Motor neuron (in vitro differentiated cells): ENCODE measurements at regions not wholly inside any gene's neighbourhood (a gene's known extent, or its start where the extent isn't known, plus 50 kb on each side); places are given as distances from the start of the nearest gene placed in this dataset.
"Not testable (repeated sequence)": the region's sequence is repeated elsewhere in the genome, so short reads cannot be mapped to it uniquely, and the experiment has no call there.

ENCODE experiments used
- ATAC-seq, 8 experiments: fragments of 200-7000 bp; cut with Tn5 transposase; replicated peaks in 6 of 8; 2 replicates each; pipeline ENCODE4 v1.8.0; 2021; ENCODE audit warnings: mild to moderate bottlenecking in 8 of 8, moderate library complexity in 8 of 8
- H3K27ac ChIP-seq, 2 donors: fragments of 250-450 bp; sonication (Bioruptor Pico); 2 replicates each; pipeline ENCODE4 v1.9.0; 2021; ENCODE audit warnings: antibody characterized with exemption in 2 of 2, mild to moderate bottlenecking in 2 of 2, moderate library complexity in 1 of 2
- H3K4me1 ChIP-seq, 2 donors: fragments of 250-450 bp; sonication (Bioruptor Pico); replicated peaks in 1 of 2; 2 replicates each; pipeline ENCODE4 v1.6.1; 2021; ENCODE audit warnings: antibody characterized with exemption in 2 of 2, mild to moderate bottlenecking in 2 of 2, moderate library complexity in 1 of 2
- H3K4me3 ChIP-seq, 5 donors: fragments of 250-450 bp; sonication (Bioruptor Pico); 2 replicates each; pipeline ENCODE4 v1.9.0; 2021; ENCODE audit warnings: antibody characterized with exemption in 5 of 5, mild to moderate bottlenecking in 5 of 5, moderate library complexity in 4 of 5
- WGBS, 10 experiments: fragments of 450-650 bp; shearing (Covaris generic); methylation state at CpG; one replicate each; pipeline ENCODE4 v1.0.0; 2022; 5-methylcytosine and 5-hydroxymethylcytosine counted together
- in situ Hi-C, 9 experiments: fragments of 400-800 bp; cut with MboI; loops; one replicate each; pipeline ENCODE4 v1.15.0; 2021; ENCODE audit warnings: low sequenced_read_pairs in 9 of 9, low pct_unique_long_range_greater_than_20kb in 2 of 9; ENCODE audit not compliant: unreplicated experiment in 9 of 9

GRCh38 chr2:187687585-187687984 is 133.3 kb upstream of the TFPI start:
- 17 to 100% (median 79%) methylated on average over 1 to 2 of the region's 2 CpGs for WGBS, 10 experiments
- in situ Hi-C loops, result no loop called here
- Histone ChIP-seq H3K4me1 (peaks cover 0 to 25% of the 10 kb centered on the region in 2 donors), H3K27ac (no peak overlapping the region), H3K4me3 (no peak overlapping the region)
- ATAC-seq, result no peak

- in situ Hi-C loops, result no loop called here
- no peak overlapping the region for H3K27ac ChIP-seq
- H3K4me3 ChIP-seq, result no peak overlapping the region
- H3K4me1 ChIP-seq, result peaks cover 0 to 25% of the 10 kb centered on the region in 2 donors
- ATAC-seq, result no peak
Observed at GRCh38 chr2:187689372-187689771, 135.1 kb upstream of the TFPI start.

GRCh38 chr2:187693923-187694322 is 139.7 kb upstream of the TFPI start:
- no peak for ATAC-seq
- 49 to 100% (median 89%) methylated on average over 1 to 3 of the region's 3 CpGs; no CpG with 5 or more reads in 2 of the 10 experiments for WGBS, 10 experiments
- in situ Hi-C loops, result no loop called here
- no peaks in the 10 kb centered on the region for H3K4me1 ChIP-seq
- no peak overlapping the region for H3K4me3 ChIP-seq
- H3K27ac ChIP-seq, result no peak overlapping the region

GRCh38 chr2:187696644-187697043 is 142.4 kb upstream of the TFPI start:
- ATAC-seq, H3K4me3 ChIP-seq, H3K4me1 ChIP-seq, in situ Hi-C loops, H3K27ac ChIP-seq: not testable (repeated sequence)
- WGBS, 10 experiments, result 46 to 100% (median 91%) methylated on average over 1 to 6 of the region's 7 CpGs; no CpG with 5 or more reads in 3 of the 10 experiments

- no peak overlapping the region for H3K4me3 ChIP-seq
- in situ Hi-C loops, result no loop called here
- no peak for ATAC-seq
- no peaks in the 10 kb centered on the region for H3K4me1 ChIP-seq
- WGBS, 10 experiments, result 17 to 82% (median 50%) methylated on average over 1 to 2 of the region's 2 CpGs; no CpG with 5 or more reads in 6 of the 10 experiments
- H3K27ac ChIP-seq, result no peak overlapping the region
Observed at GRCh38 chr2:187698374-187699110, 144.3 kb upstream of the TFPI start.

DNA sequence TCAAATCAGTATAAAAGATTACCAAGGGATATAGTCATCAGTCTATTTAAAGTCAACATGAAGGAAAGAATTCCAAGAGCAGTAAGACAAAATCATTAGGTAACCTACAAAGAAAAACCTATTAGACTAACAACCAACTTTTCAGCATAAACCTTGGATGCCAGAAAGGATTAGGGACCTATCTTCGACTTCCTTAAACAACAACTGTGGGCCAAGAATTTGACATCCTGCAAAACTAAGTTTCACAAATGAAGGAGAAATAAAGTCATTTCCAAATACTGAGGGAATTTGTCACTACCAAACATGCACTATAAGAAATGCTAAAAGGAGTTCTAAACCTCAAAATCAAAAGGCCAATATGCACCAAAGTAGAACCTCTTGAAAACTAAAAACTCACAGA is 147.9 kb upstream of the TFPI start:
- no peaks in the 10 kb centered on the region for H3K4me1 ChIP-seq
- H3K27ac ChIP-seq, result no peak overlapping the region
- 9 to 86% (median 67%) methylated on average over 1 of the region's 1 CpG; no CpG with 5 or more reads in 3 of the 10 experiments for WGBS, 10 experiments
- H3K4me3 ChIP-seq, result no peak overlapping the region
- in situ Hi-C loops, result no loop called here
- ATAC-seq, result no peak

DNA sequence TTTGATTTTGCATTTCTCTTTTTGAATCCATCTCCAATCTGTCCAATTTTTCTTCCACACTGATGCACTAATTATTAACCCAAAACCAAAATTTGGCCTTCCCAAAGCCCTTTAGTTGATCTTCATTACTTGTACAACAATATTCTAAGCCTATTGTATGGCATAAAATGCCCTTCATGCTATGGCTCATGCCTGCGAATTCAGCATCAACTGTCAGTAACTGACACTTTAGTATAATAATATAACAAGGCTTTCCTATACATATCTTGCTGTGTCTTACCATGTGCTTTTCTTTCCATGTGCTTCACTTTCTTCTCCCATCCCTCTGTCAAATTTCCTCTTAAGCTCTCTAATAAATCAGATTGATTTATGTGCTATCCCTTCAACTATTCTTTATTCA is 154.0 kb upstream of the TFPI start:
- no peak overlapping the region for H3K27ac ChIP-seq
- no peak for ATAC-seq
- no peak overlapping the region for H3K4me3 ChIP-seq
- in situ Hi-C loops, result no loop called here
- H3K4me1 ChIP-seq, result peaks cover 0 to 3% of the 10 kb centered on the region in 2 donors
- WGBS, 10 experiments, result 7 to 100% (median 69%) methylated on average over 1 of the region's 1 CpG; no CpG with 5 or more reads in 2 of the 10 experiments

- no peak overlapping the region for H3K27ac ChIP-seq
- peaks cover 0 to 3% of the 10 kb centered on the region in 2 donors for H3K4me1 ChIP-seq
- WGBS, 10 experiments, result 73 to 100% (median 89%) methylated on average over 1 to 2 of the region's 2 CpGs; no CpG with 5 or more reads in 3 of the 10 experiments
- ATAC-seq, result no peak
- H3K4me3 ChIP-seq, result no peak overlapping the region
- in situ Hi-C loops, result no loop called here
Observed at GRCh38 chr2:187709065-187709464, 154.8 kb upstream of the TFPI start.

GRCh38 chr2:187710791-187711521 is 156.7 kb upstream of the TFPI start:
- Histone ChIP-seq H3K4me1 (peaks cover 0 to 3% of the 10 kb centered on the region in 2 donors), H3K27ac (no peak overlapping the region), H3K4me3 (no peak overlapping the region)
- in situ Hi-C loops, result no loop called here
- ATAC-seq, result no peak

DNA sequence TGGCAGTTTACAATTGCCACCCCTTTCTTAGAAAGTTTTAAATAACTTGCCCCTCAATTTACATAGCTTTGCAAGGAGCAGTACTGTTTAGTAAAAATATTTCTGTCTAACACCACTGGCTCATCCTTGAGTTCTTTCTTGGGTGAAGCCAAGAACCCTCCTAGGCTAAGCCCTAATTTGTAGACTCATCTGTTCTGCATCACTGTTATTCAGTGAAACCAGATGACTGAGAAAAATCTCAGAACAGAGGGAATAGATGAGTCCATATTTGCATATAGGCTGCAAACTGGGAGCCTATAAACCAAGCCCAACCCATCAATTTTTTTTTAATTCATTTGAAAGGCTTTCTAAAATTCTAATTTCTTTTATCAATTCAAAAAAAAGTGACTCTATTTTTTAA is 161.4 kb upstream of the TFPI start:
- no peak overlapping the region for H3K4me3 ChIP-seq
- H3K4me1 ChIP-seq, result peaks cover 0 to 6% of the 10 kb centered on the region in 2 donors
- in situ Hi-C loops, result no loop called here
- no peak overlapping the region for H3K27ac ChIP-seq
- peak in 2 of 8 experiments; percentile 96 for ATAC-seq

DNA sequence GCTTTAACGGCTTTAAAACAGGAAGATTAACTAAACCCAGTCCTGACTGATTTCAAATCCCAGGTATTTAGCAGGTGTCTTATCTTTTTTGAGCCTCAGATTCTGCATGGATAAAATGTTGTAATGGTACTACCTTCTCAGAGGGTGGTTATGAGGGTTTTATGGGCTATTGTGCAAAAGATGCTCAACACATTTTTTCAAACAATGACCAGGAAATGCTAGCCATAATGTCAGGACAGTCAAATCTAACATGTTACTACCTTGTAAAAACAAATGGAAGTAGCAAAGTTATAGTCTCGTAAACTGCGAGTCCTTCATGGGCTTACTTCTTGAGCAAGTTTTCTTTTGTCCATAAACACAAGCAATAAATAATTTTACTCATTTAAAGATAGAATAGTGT is 162.1 kb upstream of the TFPI start:
- 33 to 100% (median 93%) methylated on average over 2 to 3 of the region's 3 CpGs; no CpG with 5 or more reads in 1 of the 10 experiments for WGBS, 10 experiments
- Histone ChIP-seq H3K4me3 (no peak overlapping the region), H3K27ac (no peak overlapping the region), H3K4me1 (peaks cover 0 to 6% of the 10 kb centered on the region in 2 donors)
- in situ Hi-C loops, result no loop called here
- ATAC-seq, result no peak

DNA sequence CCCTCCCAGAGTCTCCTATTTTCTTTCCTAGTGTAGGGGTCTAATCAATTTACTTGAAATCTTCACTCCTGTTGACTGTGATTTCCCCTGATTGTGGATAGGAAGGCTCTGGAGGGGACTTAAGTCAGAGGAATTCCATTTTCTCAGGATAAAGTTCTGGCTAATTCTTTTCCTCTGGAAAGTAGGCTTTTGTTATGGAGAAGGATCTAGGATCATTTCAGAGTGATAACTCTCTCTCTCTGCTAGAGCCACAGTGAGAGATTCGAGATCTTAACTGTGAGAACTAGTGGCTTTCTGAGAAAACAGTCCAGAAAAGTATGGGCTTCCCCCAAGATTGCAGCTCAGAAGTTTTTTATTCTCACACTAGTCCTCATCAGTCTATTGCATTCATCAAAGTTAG is 163.9 kb upstream of the TFPI start:
- Histone ChIP-seq H3K27ac (no peak overlapping the region), H3K4me1 (peaks cover 0 to 5% of the 10 kb centered on the region in 2 donors), H3K4me3 (no peak overlapping the region)
- 0 to 100% (median 40%) methylated on average over 1 of the region's 1 CpG; no CpG with 5 or more reads in 4 of the 10 experiments for WGBS, 10 experiments
- ATAC-seq, result no peak
- in situ Hi-C loops, result no loop called here

DNA sequence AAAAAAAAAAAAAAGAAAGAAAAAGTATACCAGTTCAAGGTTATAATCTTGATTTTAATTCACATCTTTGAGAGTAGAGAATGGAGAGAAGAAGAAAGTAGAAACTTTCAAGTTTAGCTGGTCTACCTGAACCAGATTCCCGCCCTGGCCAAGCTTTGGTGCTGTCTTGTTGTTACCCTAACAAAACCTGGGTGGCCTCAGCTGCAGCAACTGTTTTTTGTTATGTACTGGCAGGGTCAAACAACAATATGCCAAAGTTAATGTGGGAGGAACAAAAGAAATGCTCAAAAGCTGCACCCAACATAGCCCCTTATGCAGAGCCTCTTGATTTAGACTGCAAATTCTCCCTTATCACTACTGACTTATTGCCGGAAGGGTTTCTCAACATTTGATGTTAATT is 165.3 kb upstream of the TFPI start:
- H3K4me1 ChIP-seq, result peaks cover 0 to 3% of the 10 kb centered on the region in 2 donors
- WGBS, 10 experiments, result 0 to 100% (median 57%) methylated on average over 1 to 2 of the region's 2 CpGs; no CpG with 5 or more reads in 2 of the 10 experiments
- in situ Hi-C loops, result no loop called here
- no peak overlapping the region for H3K4me3 ChIP-seq
- no peak overlapping the region for H3K27ac ChIP-seq
- no peak for ATAC-seq
